ENCODE measurements at regions not wholly inside any gene's neighbourhood (a gene's known extent, or its start where the extent isn't known, plus 50 kb on each side); places are given as distances from the start of the nearest gene placed in this dataset.

DNA sequence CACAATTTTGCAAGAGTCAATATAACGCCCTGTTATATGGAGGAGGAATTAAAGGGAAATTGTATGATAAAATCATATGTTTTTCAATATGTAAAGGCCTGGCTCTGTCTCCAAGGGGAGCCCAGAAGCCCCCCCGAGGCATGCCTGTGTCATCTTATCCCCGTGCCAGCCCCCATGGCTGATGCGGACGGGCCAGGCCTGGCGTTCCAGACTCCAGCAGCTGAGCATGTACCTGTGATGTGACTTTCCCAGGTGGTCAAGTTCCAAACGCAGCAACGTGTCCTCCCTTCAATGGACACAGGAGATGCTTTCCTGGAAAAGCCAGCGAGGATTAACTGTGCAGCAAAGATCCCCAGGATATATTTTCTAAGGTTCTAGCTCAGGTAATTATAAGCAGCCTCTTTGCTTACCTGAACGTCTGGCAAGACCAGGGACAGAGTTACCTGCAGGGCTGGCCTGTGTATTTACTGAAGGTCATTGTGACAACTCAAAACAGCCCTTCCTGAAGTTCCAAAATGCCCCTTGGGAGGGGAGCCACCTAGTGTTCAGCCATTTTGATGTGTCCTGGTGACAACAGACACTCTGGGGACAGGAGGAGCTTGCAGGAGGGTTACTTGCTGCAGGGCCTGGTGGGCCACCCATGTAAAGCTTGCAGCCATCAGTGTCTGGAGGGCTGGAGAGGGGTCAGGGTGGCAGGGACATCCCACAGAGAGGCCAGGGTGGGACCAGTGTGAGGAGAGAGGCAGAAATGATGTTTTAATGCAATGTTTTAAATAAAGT, 53.3 kb upstream of the RNU6ATAC start:
- no peak for TF ChIP-seq CTCF (conservative IDR thresholded peaks at IDR 0.05; ENCODE audit: control insufficient read depth, insufficient read depth, low read depth, low read length)
- no peak overlapping the region for H3K4me3 ChIP-seq (ENCODE audit: control insufficient read depth, low read depth, low read length)
- no peak for DNase-seq (ENCODE audit: low read depth)

DNA sequence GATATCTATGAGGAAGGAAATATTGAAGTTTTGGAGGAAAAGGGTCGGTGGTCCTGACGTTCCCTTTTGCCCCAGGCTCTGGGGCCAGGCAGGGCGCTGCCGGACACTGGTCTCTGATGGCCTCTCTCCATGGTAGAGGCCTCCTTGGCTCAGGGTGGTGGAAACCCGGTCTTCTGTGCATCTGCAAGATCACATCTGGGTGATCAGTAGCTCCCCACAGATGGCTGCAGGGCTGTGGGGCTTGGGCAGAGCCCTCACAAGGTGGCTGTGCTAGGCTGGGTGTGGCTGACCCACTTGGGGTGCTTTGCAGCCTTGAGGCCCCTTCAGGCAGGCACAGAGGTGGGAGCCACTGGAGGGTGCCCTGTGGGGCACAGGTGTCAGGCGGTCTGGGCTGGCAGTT, 53.9 kb upstream of the RNU6ATAC start:
- no peak overlapping the region for H3K4me3 ChIP-seq (ENCODE audit: control insufficient read depth, low read depth, low read length)
- no peak for TF ChIP-seq CTCF (conservative IDR thresholded peaks at IDR 0.05; ENCODE audit: control insufficient read depth, insufficient read depth, low read depth, low read length)
- no peak for DNase-seq (ENCODE audit: low read depth)

DNA sequence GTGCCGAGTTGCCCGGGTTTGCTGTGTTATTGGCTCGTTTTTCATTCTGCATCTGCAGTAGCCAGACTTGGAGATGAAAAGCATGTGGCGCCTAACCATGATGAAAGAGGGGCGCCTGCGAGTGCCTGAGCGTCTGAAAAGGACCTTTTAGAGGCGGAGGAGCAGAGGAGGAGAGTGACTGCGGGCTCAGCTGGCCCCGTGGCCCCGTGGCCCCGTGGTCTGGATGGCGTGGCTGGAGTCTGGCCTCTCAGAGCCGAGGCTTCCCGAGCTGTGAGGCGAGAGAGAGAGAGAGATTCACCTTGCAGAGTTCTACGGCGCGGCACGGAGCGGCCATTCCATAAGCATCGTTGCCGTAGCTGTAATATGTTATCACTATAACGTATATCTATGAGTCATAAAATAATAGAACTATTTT, 55.3 kb upstream of the RNU6ATAC start:
- H3K4me3 ChIP-seq (ENCODE audit: control insufficient read depth, low read depth, low read length) = no peak overlapping the region
- no peak for DNase-seq (ENCODE audit: low read depth)
- TF ChIP-seq CTCF (conservative IDR thresholded peaks at IDR 0.05; ENCODE audit: control insufficient read depth, insufficient read depth, low read depth, low read length) = no peak

DNA sequence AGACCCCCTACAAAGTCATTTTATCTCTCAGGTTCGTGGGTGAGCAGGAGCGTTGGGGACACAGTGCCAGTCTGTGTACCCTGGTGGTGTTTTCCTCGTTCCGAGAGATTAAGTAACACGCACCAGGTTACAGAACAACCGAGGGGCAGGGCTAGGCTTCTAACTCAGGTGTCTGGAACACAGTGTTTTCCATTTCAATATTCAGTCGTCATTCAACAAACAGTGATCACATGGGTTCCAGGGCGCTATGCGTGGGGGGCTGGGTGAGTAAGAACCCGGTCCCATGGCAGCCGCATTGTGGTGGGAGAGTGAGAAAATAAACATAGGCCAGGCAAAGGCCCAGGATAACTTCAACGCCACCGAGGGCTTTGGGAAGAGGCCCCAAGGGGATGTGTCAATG, 55.9 kb upstream of the RNU6ATAC start:
- no peak for TF ChIP-seq CTCF (conservative IDR thresholded peaks at IDR 0.05; ENCODE audit: control insufficient read depth, insufficient read depth, low read depth, low read length)
- DNase-seq (ENCODE audit: low read depth) = no peak
- H3K4me3 ChIP-seq (ENCODE audit: control insufficient read depth, low read depth, low read length) = no peak overlapping the region

- no peak for DNase-seq (ENCODE audit: low read depth)
- TF ChIP-seq CTCF (conservative IDR thresholded peaks at IDR 0.05; ENCODE audit: control insufficient read depth, insufficient read depth, low read depth, low read length) = no peak
- no peak overlapping the region for H3K4me3 ChIP-seq (ENCODE audit: control insufficient read depth, low read depth, low read length)
Observed at GRCh38 chr9:134221273-134222017, 57.1 kb upstream of the RNU6ATAC start.

GRCh38 chr9:134222018-134222573, 57.7 kb upstream of the RNU6ATAC start:
- no peak for TF ChIP-seq CTCF (conservative IDR thresholded peaks at IDR 0.05; ENCODE audit: control insufficient read depth, insufficient read depth, low read depth, low read length)
- no peak for DNase-seq (ENCODE audit: low read depth)
- no peak overlapping the region for H3K4me3 ChIP-seq (ENCODE audit: control insufficient read depth, low read depth, low read length)

Measured in fibroblast of mammary gland (primary cell).